Superior temporal gyrus (tissue), 1 donor: ENCODE measurements at regions not wholly inside any gene's neighbourhood (a gene's known extent, or its start where the extent isn't known, plus 50 kb on each side); places are given as distances from the start of the nearest gene placed in this dataset.
"Not testable (repeated sequence)": the region's sequence is repeated elsewhere in the genome, so short reads cannot be mapped to it uniquely, and the experiment has no call there.

ENCODE experiments used
- DNase-seq: peaks from one replicate; pipeline ENCODE4 v3.0.0-alpha.2; 2016; ENCODE audit errors: extremely low spot score

- DNase-seq: no peak
Observed at GRCh38 chr11:134944131-134944530, 532.1 kb upstream of the B3GAT1 start.

DNA sequence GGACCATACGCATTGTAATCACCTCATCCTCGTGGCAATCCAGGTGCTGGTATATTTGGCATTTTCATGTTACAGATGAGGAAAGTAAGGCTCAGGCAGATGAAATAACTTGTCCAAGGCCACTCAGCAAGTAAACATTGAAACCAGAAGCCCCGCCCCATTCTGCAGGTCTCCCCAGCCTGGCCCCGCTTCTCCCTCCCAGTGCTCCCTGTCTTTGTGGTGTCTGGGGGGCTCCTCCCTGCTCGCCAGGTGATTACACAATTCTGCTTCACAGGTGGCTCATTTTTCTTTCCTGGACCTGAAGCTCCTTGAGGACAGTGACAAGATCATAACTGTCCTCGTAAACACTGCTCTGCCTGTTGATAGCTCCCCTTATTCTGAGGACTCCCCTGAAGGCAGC, 531.5 kb upstream of the B3GAT1 start:
- DNase-seq: no peak

DNA sequence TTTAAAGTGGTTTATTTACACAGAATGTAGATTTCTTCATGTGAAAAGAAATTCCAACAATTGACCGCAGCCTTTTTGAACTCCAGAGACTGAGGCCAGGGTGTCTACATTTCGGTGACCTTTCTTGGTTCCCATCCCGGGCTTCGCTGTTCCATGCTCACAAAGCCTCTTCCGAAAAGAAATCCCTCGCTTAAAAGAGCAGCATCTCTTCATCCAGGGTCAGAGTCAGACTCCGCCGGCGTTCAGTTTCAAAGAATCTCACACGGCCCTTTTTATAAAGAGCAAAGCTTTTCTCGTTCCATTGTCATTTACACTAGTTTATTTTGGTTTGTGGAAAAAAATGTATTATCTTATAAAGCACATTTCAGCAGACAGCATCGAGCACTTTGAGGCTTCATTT, 530.6 kb upstream of the B3GAT1 start:
- DNase-seq: no peak

GRCh38 chr11:134941936-134942600, 530.0 kb upstream of the B3GAT1 start:
- peak; percentile 52 for DNase-seq

- DNase-seq: no peak
Observed at GRCh38 chr11:134941326-134941725, 529.3 kb upstream of the B3GAT1 start.

DNA sequence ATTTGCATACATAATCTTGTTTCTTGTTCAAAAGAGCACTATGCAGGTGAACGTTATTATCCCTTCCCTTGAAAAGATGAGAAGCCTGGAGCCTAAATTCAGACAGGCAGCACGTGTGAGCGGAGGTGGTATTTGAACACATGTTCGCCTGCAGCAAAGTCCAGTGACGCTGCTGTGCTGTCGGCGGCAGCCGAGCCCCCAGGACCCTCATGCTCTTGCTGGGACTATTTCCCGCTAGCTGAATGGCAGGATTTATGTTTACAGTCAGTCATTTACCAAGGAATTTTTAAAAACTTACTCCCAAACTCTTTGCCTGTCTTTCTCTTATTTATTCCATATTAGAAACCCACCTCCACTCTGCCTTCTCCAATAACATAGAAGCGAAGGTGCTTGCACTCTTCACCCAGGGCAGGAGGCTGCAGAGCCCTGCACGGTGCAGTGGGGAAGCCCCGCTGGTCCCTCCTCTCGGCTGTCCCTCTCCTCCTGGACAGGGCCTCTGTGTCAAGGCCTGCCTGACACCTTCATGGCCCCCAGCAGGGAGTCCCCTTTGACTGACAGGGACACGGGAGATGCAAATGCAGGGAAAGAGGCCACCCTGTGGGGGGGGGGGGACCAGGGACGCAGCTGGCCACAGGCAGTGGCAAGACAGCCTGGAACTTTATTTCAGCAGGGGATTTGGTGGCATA, 528.5 kb upstream of the B3GAT1 start:
- DNase-seq: no peak

DNA sequence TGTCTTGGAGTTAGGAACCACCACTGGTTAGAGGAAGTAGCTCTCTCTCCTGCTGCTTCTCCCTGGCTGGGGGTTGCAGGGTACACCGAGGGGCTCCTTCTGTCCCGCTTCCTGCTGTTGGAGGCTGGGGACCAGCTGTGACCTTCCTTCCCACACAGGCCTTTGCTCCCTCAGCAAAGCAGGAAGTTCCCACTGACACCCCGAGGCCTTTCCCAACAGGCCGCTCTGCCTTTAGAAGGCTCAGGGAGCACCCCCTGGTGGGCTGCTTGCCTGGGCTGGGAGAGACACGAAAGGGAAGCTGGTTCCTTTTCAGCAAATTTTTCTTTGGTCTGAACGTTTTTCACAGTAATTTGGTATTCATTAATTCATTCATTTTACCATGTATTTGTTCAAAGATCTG, 527.9 kb upstream of the B3GAT1 start:
- no peak for DNase-seq

GRCh38 chr11:134939031-134939430, 527.0 kb upstream of the B3GAT1 start:
- no peak for DNase-seq

GRCh38 chr11:134938212-134938611, 526.2 kb upstream of the B3GAT1 start:
- no peak for DNase-seq

- DNase-seq: not testable (repeated sequence)
Observed at GRCh38 chr11:134937193-134937592, 525.2 kb upstream of the B3GAT1 start.

GRCh38 chr11:134932761-134933160, 520.7 kb upstream of the B3GAT1 start:
- no peak for DNase-seq

- DNase-seq: no peak
Observed at GRCh38 chr11:134925432-134925831, 513.4 kb upstream of the B3GAT1 start.

GRCh38 chr11:134923441-134923840, 511.4 kb upstream of the B3GAT1 start:
- DNase-seq: no peak

DNA sequence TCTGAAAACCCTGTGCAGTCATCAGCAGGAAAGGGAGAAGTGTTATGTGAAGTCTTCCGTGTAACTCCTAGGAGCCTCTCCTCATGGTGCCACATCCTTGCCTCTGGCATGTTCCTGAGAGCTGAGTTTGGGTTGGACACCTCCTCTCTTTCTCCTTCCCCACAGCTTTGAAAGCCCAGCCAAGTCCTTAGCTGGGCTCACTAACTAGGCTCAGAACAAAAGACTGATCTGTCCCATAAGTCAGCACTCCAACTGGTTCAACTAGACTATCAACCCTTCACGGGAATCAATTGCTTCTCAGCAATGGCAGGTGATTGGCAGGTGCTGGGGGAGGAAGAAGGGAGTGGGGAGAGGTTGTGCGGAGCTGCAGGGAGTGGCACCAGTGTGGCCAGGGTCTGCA, 509.9 kb upstream of the B3GAT1 start:
- no peak for DNase-seq

DNA sequence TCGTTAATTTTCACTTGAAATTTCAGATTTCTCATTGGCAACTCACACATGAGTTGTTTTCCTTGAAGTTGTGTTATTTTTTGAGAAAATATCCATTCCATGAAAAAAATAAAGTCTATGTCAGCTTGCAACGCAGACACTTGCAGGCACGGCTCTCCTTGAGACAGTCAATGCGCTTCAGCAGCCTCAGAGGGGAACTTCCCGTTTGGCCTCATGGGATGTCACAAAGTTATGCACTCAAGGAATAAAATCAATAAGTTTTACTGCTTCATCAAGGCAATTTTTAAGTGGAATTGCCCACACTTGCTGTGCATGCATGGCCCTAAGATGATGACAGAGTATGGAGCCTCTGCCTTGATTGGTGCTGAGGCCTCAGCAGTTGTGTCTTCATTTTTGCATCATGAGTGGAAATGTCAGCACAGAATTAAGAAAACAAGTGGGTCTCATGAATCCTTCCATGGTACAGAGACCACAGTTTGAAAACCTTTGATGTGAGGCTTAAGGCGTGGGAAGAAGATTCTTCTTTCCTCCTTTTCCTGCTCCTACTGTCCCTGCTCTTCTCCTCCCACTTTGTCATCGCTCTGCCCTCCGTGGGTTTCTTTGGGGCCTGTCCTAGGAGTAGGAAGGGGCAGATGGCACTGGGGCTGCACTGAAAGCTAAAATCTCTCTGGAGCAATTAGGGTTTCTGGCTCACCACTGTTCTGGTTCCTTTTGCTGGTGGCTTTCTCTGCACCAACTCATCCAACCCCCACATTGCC, 509.0 kb upstream of the B3GAT1 start:
- no peak for DNase-seq

DNA sequence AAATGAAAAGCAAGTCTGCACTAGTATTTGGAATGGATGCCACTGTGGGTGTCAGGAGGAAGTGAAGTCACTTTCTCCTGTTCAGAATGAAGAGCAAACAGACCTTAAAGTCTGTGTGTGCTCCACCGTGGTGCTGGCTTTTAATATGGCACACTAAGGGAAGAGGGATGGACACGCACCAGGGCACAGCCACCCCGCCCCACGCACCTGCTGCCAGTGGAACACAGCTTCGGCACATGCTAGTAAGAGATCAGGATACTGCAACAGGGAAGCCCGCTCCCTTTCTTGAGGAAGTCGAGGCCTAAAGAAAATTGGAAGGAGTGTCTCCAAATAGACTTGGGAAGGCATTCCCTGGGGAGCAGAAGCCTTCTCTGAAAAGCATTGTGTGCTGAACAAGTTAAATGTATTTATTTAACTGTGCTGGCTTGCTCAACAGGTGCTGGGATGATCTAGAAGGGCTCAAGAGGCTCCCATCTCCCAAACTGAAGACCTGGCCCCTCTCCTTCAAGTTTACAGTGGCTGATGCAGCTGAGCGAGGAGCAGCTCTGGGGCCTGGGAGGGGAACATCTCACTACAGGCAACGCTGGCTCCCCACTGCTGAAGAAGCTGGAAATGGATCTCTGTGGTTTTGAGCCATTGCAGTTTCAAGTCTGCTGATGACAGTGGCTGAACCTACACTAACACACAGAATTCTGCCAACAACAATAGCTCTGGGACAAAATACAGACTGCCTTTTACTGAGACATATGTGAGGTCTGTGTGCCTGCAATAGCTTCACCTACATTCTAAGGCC, 504.6 kb upstream of the B3GAT1 start:
- no peak for DNase-seq

DNA sequence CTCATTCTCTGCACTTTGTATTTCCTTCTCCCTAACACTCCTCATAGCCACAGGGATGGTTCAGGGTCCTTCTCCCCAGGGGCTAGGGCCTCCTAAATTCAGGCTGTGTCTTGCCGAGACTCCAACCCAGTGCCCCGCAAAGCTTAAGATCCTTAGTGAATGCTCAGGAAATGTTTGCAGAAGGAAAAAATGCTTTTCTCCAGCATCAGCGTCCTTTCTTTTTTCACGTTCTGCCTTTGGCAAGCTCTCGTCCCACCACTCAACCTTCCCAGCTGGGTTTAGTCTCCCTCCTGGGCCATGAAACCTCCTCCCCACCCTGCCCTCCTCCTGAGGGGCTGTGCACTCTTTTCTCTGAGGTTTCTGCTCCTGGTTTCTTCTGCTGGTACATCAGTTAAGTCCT, 503.8 kb upstream of the B3GAT1 start:
- no peak for DNase-seq

DNA sequence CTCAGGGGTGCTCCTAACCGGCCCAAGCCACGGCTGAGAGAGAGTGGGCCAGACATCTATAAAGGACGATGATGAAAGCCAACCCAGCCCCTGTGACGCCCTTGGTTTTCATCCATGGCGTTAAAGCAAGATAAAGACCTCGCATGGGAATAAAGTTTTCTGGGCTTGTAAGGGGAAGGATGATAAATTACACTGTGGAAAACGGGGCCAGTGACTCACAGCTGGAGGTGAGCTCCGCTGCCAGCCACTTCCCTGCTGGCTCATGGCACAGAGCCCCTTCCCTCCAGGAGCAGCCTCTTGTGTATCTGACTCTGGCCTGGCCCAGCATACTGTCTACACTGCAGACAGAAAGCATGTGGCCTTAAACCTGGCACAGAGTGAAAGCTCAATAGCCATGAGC, 503.2 kb upstream of the B3GAT1 start:
- no peak for DNase-seq

DNA sequence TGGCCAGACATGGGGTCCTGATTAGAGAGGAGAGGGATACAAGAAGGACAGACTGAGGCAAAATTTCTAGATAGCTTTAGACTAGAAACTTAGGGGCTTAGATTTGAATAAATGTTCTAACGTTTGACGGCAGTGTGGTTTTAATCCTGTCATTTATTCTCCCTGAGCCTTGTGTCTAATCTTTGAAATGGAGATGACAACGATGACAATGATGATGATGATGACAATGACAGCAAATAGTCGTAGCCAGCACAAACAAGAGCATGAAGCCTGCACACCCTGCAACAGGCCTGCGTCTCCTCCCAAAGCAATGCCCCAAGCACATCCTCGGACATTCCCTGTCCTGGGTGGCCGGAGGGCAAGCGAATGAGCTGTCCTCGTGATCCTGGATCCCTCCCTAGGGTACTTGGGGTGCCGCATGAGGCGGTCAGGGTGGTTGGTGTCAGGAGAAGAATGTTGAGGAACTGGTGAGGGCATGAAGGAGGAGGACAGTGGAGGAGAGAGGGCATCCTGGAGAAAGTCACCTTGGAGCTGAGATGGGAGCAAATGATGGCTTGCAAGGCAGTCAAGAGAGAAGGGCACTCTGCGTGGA, 502.1 kb upstream of the B3GAT1 start:
- no peak for DNase-seq

DNA sequence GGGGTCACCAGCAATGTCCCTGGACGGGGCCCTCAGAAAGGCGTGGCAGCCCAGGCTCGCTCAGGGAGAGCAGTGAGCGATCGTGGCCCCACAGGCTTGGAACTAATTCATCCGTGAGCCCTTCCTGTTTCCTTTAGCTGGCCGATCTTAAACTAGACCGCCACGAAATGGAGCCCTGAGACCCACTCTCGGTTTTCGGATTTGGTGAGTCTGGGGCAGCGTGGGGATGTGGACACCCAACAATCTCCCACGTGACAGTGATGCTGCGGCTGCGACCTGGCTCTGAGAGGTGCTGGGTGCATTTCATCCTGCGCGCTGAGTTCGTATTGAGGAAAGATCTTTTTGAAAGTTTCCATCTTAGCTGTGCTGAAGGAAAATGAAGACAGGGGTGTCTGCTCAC, 501.3 kb upstream of the B3GAT1 start:
- DNase-seq: no peak

DNA sequence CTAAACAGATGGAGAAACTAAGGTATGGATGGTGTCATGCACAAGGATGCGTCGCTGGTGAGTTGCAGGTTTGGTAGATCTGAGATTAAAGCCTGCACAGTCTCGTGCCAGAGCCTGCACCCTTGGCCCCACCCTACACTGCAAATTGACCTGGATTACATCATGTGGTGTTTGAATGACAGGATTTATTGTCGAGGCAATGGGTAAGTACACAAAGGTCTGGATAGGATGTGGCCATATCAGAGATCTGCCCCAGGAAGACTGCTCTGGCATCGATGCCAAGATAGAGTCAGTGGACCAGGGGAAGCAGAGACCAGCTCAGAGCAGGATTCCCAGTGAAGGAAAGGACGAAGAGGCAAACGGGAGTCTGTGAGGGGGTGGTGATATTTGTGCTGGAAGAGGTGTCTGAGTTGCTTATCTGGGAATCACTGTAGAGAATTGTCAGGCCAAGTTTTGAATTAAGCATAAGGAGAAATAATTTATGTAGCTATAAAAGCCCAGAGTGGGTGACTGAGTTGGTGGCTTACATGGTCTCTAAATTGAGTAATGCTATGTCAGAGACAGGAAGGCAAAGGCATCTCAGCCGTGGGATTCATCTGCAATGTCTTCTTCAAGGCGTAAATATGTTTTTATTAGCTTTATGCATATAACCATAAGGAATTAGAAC, 499.6 kb upstream of the B3GAT1 start:
- DNase-seq: peak; percentile 40
